Neuronal stem cell (in vitro differentiated cells): ENCODE measurements at regions not wholly inside any gene's neighbourhood (a gene's known extent, or its start where the extent isn't known, plus 50 kb on each side); places are given as distances from the start of the nearest gene placed in this dataset.
A peak's percentile ranks its signal among the peaks of the same experiment; 100 is the strongest.

ENCODE experiments used
- DNase-seq: peaks from one replicate; pipeline ENCODE4 v3.0.0-alpha.2; 2013; ENCODE audit warnings: low spot score
- H2AFZ ChIP-seq: one replicate; pipeline ENCODE4 v1.6.1; 2013; ENCODE audit warnings: mild to moderate bottlenecking, low read length, inconsistent platforms
- H2AK5ac ChIP-seq: 2 replicates; pipeline ENCODE4 v1.6.1; 2013; ENCODE audit warnings: low read depth, mild to moderate bottlenecking, inconsistent platforms, low read length, moderate library complexity, mixed read lengths
- H2BK120ac ChIP-seq: 2 replicates; pipeline ENCODE4 v1.6.1; 2013; ENCODE audit warnings: low read depth, mild to moderate bottlenecking, inconsistent platforms, low read length, moderate library complexity, mixed read lengths
- H2BK12ac ChIP-seq: one replicate; pipeline ENCODE4 v1.6.1; 2013; ENCODE audit warnings: low read length, inconsistent platforms
- H2BK15ac ChIP-seq: 2 replicates; pipeline ENCODE4 v1.6.1; 2013; ENCODE audit warnings: mild to moderate bottlenecking, low read length, inconsistent platforms, mixed read lengths
- H2BK5ac ChIP-seq: one replicate; pipeline ENCODE4 v1.6.1; 2013; ENCODE audit warnings: inconsistent platforms, mild to moderate bottlenecking, low read length, moderate library complexity
- H3K14ac ChIP-seq: one replicate; pipeline ENCODE4 v1.6.1; 2013; ENCODE audit warnings: low read length, inconsistent platforms
- H3K18ac ChIP-seq: 2 replicates; pipeline ENCODE4 v1.6.1; 2013; ENCODE audit warnings: low read length, inconsistent platforms
- H3K23ac ChIP-seq: 2 replicates; pipeline ENCODE4 v1.6.1; 2013; ENCODE audit warnings: low read depth, mild to moderate bottlenecking, mixed read lengths, low read length, inconsistent platforms; ENCODE audit not compliant: poor library complexity
- H3K27ac ChIP-seq: replicated peaks from 3 replicates; pipeline ENCODE4 v1.5.1; 2013; ENCODE audit warnings: low read length, inconsistent platforms
- H3K27me3 ChIP-seq, 3 experiments: 2 replicates each; pipeline ENCODE4 v1.6.1; 2013; ENCODE audit warnings: low read length in 3 of 3, mild to moderate bottlenecking in 2 of 3, inconsistent platforms in 1 of 3, low read depth in 1 of 3, mixed read lengths in 1 of 3, moderate library complexity in 1 of 3; ENCODE audit not compliant: control insufficient read depth in 3 of 3, insufficient read depth in 3 of 3
- H3K36me3 ChIP-seq, 2 donors: replicated peaks in 1 of 2; 2 replicates each; pipeline ENCODE4 v1.6.1; 2013; ENCODE audit warnings: low read length in 2 of 2; ENCODE audit not compliant: control insufficient read depth in 2 of 2, insufficient read depth in 2 of 2
- H3K4ac ChIP-seq: 2 replicates; pipeline ENCODE4 v1.6.1; 2013; ENCODE audit warnings: inconsistent platforms, mild to moderate bottlenecking, low read length, moderate library complexity
- H3K4me1 ChIP-seq, 2 donors: 1 replicate in 1 of 2; 2 replicates in 1 of 2; pipeline ENCODE4 v1.6.1; 2013; ENCODE audit warnings: low read length in 2 of 2, low read depth in 1 of 2; ENCODE audit not compliant: control insufficient read depth in 2 of 2, insufficient read depth in 1 of 2
- H3K4me2 ChIP-seq: one replicate; pipeline ENCODE4 v1.6.1; 2013; ENCODE audit warnings: mild to moderate bottlenecking, low read length, inconsistent platforms; ENCODE audit not compliant: insufficient read depth, poor library complexity, severe bottlenecking
- H3K4me3 ChIP-seq, 2 donors: 2 replicates each; pipeline ENCODE4 v1.5.1; 2013; ENCODE audit warnings: low read length in 2 of 2, mild to moderate bottlenecking in 2 of 2, inconsistent platforms in 1 of 2, moderate library complexity in 1 of 2
- H3K79me1 ChIP-seq: one replicate; pipeline ENCODE4 v1.6.1; 2013; ENCODE audit warnings: low read depth, mild to moderate bottlenecking, inconsistent platforms, low read length, moderate library complexity
- H3K9ac ChIP-seq: one replicate; pipeline ENCODE4 v1.6.1; 2013; ENCODE audit warnings: mild to moderate bottlenecking, low read depth, low read length, inconsistent platforms; ENCODE audit not compliant: poor library complexity
- H3K9me3 ChIP-seq, 2 donors: replicated peaks in 1 of 2; 2 replicates each; pipeline versions ENCODE3 to v1.6.1; 2013; ENCODE audit warnings: low read length in 2 of 2, mild to moderate bottlenecking in 2 of 2, inconsistent platforms in 1 of 2, low read depth in 1 of 2, mixed read lengths in 1 of 2, moderate library complexity in 1 of 2; ENCODE audit not compliant: control insufficient read depth in 2 of 2, insufficient read depth in 1 of 2
- H4K8ac ChIP-seq: one replicate; pipeline ENCODE4 v1.6.1; 2013; ENCODE audit warnings: low read depth, mild to moderate bottlenecking, inconsistent platforms, low read length, moderate library complexity
- H4K91ac ChIP-seq: one replicate; pipeline ENCODE4 v1.6.1; 2013; ENCODE audit warnings: low read length, low read depth, mild to moderate bottlenecking, inconsistent platforms; ENCODE audit not compliant: poor library complexity
- WGBS, 2 donors: extraction: QIAGEN DNeasy Blood & Tissue Kit; methylation state at CpG; one replicate each; pipeline ENCODE4 v1.1.7; 2013; ENCODE audit warnings: missing lambda C conversion rate in 2 of 2, mixed read lengths in 1 of 2; ENCODE audit not compliant: insufficient read length in 2 of 2, insufficient replicate concordance in 1 of 2; ENCODE audit errors: extremely low coverage in 2 of 2; 5-methylcytosine and 5-hydroxymethylcytosine counted together

- Histone ChIP-seq H3K4me3 (no peak overlapping the region), H3K4me1 (peaks cover 0 to 2% of the 10 kb centered on the region in 2 donors), H3K27me3 (no peaks in the 10 kb centered on the region), H4K8ac (no peak overlapping the region), H3K23ac (no peak overlapping the region), H2BK120ac (no peak overlapping the region), H3K4ac (no peak overlapping the region), H3K9ac (no peak overlapping the region), H3K14ac (no peak overlapping the region), H2AK5ac (no peak overlapping the region), H3K18ac (no peak overlapping the region), H3K36me3 (no peaks in the 10 kb centered on the region), H3K79me1 (no peaks in the 10 kb centered on the region), H4K91ac (no peak overlapping the region), H2AFZ (no peak overlapping the region), H2BK15ac (no peak overlapping the region), H3K9me3 (no peaks in the 10 kb centered on the region), H2BK12ac (no peak overlapping the region), H2BK5ac (no peak overlapping the region), H3K4me2 (no peak overlapping the region), H3K27ac (no peak overlapping the region)
- DNase-seq, result no peak
Measured at GRCh38 chr6:128657181-128657580, 136.8 kb upstream of the PTPRK start.

- H2AK5ac ChIP-seq, result no peak overlapping the region
- H2BK15ac ChIP-seq, result no peak overlapping the region
- WGBS, 2 donors, result no CpG with 5 or more reads among the region's 1 CpG
- no peak overlapping the region for H3K27ac ChIP-seq
- H3K79me1 ChIP-seq, result no peaks in the 10 kb centered on the region
- no peak overlapping the region for H3K4me2 ChIP-seq
- peak overlapping the region; percentile 43 for H2AFZ ChIP-seq
- no peaks in the 10 kb centered on the region for H3K9me3 ChIP-seq
- no peak overlapping the region for H3K23ac ChIP-seq
- H3K18ac ChIP-seq, result no peak overlapping the region
- H3K27me3 ChIP-seq, result no peaks in the 10 kb centered on the region
- H3K36me3 ChIP-seq, result no peaks in the 10 kb centered on the region
- H2BK5ac ChIP-seq, result no peak overlapping the region
- H3K4me3 ChIP-seq, result no peak overlapping the region
- H4K91ac ChIP-seq, result no peak overlapping the region
- peaks cover 0 to 2% of the 10 kb centered on the region in 2 donors for H3K4me1 ChIP-seq
- H3K4ac ChIP-seq, result no peak overlapping the region
- no peak overlapping the region for H3K9ac ChIP-seq
- H2BK12ac ChIP-seq, result no peak overlapping the region
- no peak for DNase-seq
- no peak overlapping the region for H3K14ac ChIP-seq
- H2BK120ac ChIP-seq, result no peak overlapping the region
- H4K8ac ChIP-seq, result no peak overlapping the region
Measured at GRCh38 chr6:128655978-128656498, 135.6 kb upstream of the PTPRK start.

GRCh38 chr6:128648022-128648598 is 127.7 kb upstream of the PTPRK start:
- Histone ChIP-seq H3K23ac (no peak overlapping the region), H2AK5ac (no peak overlapping the region), H3K79me1 (no peaks in the 10 kb centered on the region), H2BK120ac (no peak overlapping the region), H3K18ac (no peak overlapping the region), H3K27ac (no peak overlapping the region), H4K8ac (no peak overlapping the region), H4K91ac (no peak overlapping the region), H2BK5ac (no peak overlapping the region), H3K14ac (no peak overlapping the region), H3K4me3 (no peak overlapping the region), H3K27me3 (no peaks in the 10 kb centered on the region), H2BK12ac (no peak overlapping the region), H3K9ac (no peak overlapping the region), H3K36me3 (no peaks in the 10 kb centered on the region), H2AFZ (no peak overlapping the region), H3K4me1 (peaks cover 0 to 6% of the 10 kb centered on the region in 2 donors), H3K9me3 (peaks cover 0 to 2% of the 10 kb centered on the region in 2 donors), H2BK15ac (no peak overlapping the region), H3K4ac (no peak overlapping the region), H3K4me2 (no peak overlapping the region)
- no CpG with 5 or more reads among the region's 2 CpGs for WGBS, 2 donors
- DNase-seq, result no peak

- Histone ChIP-seq H3K4me1 (peaks cover 0 to 6% of the 10 kb centered on the region in 2 donors), H2BK120ac (no peak overlapping the region), H3K79me1 (no peaks in the 10 kb centered on the region), H3K9me3 (no peaks in the 10 kb centered on the region), H2BK12ac (no peak overlapping the region), H3K9ac (no peak overlapping the region), H2BK5ac (no peak overlapping the region), H3K23ac (no peak overlapping the region), H4K8ac (no peak overlapping the region), H3K18ac (no peak overlapping the region), H3K36me3 (no peaks in the 10 kb centered on the region), H2AFZ (no peak overlapping the region), H2AK5ac (no peak overlapping the region), H3K4ac (no peak overlapping the region), H4K91ac (no peak overlapping the region), H3K27me3 (no peaks in the 10 kb centered on the region), H3K14ac (no peak overlapping the region), H3K4me3 (no peak overlapping the region), H2BK15ac (no peak overlapping the region), H3K27ac (no peak overlapping the region), H3K4me2 (no peak overlapping the region)
- no peak for DNase-seq
- WGBS, 2 donors, result no CpG with 5 or more reads among the region's 1 CpG
Measured at GRCh38 chr6:128642132-128642531, 121.7 kb upstream of the PTPRK start.
